Dermis microvascular lymphatic vessel endothelial cell (primary cell): ENCODE measurements at regions not wholly inside any gene's neighbourhood (a gene's known extent, or its start where the extent isn't known, plus 50 kb on each side); places are given as distances from the start of the nearest gene placed in this dataset.
"Not testable (repeated sequence)": the region's sequence is repeated elsewhere in the genome, so short reads cannot be mapped to it uniquely, and the experiment has no call there.

Experiments used
- DNase-seq, 2 donors: peaks; one replicate each; pipeline versions ENCODE4 v3.0.0 to v3.0.0-alpha.2; 2010; ENCODE audit warnings: low read depth in 2 of 2

GRCh38 chr15:20368974-20369373, 172.6 kb downstream of the GOLGA6L6 start:
- DNase-seq: no peak

GRCh38 chr15:20367093-20367492, 174.5 kb downstream of the GOLGA6L6 start:
- DNase-seq: no peak

GRCh38 chr15:20363591-20363990, 178.0 kb downstream of the GOLGA6L6 start:
- DNase-seq: not testable (repeated sequence)

- DNase-seq: no peak
Observed at GRCh38 chr15:20361091-20361490, 180.5 kb downstream of the GOLGA6L6 start.

- DNase-seq: no peak
Observed at GRCh38 chr15:20358779-20359414, 182.7 kb downstream of the GOLGA6L6 start.

- DNase-seq: no peak
Observed at GRCh38 chr15:20358066-20358778, 183.4 kb downstream of the GOLGA6L6 start.

- DNase-seq: no peak
Observed at GRCh38 chr15:20357481-20358065, 184.0 kb downstream of the GOLGA6L6 start.

GRCh38 chr15:20356911-20357480, 184.6 kb downstream of the GOLGA6L6 start:
- no peak for DNase-seq

GRCh38 chr15:20356444-20356910, 185.1 kb downstream of the GOLGA6L6 start:
- peak; percentile 6 to 49 for DNase-seq

GRCh38 chr15:20355256-20355868, 186.2 kb downstream of the GOLGA6L6 start:
- DNase-seq: no peak

- DNase-seq: not testable (repeated sequence)
Observed at GRCh38 chr15:20354884-20355223, 186.7 kb downstream of the GOLGA6L6 start.

GRCh38 chr15:20353966-20354883, 187.4 kb downstream of the GOLGA6L6 start:
- DNase-seq: no peak

- DNase-seq: no peak
Observed at GRCh38 chr15:20352241-20353200, 189.1 kb downstream of the GOLGA6L6 start.

GRCh38 chr15:20351448-20351971, 190.1 kb downstream of the GOLGA6L6 start:
- no peak for DNase-seq

- no peak for DNase-seq
Observed at GRCh38 chr15:20349774-20350498, 191.7 kb downstream of the GOLGA6L6 start.

- no peak for DNase-seq
Observed at GRCh38 chr15:20348900-20349773, 192.5 kb downstream of the GOLGA6L6 start.

GRCh38 chr15:20348291-20348899, 193.2 kb downstream of the GOLGA6L6 start:
- no peak for DNase-seq
